ENCODE measurements at regions not wholly inside any gene's neighbourhood (a gene's known extent, or its start where the extent isn't known, plus 50 kb on each side); places are given as distances from the start of the nearest gene placed in this dataset.
"Not testable (repeated sequence)": the region's sequence is repeated elsewhere in the genome, so short reads cannot be mapped to it uniquely, and the experiment has no call there.

- Histone ChIP-seq H3K4me1 (ENCODE audit: control insufficient read depth in 1 of 2, insufficient read depth in 2 of 2, low read length in 2 of 2) (no peaks in the 10 kb centered on the region), H3K9ac (ENCODE audit: low read depth in 1 of 2, low read length in 2 of 2) (no peak overlapping the region), H3K27ac (ENCODE audit: low read depth, low read length) (no peak overlapping the region), H3K4me3 (ENCODE audit: low read depth in 1 of 2, low read length in 2 of 2) (no peak overlapping the region), H3K9me3 (ENCODE audit: control insufficient read depth in 1 of 2, low read length in 2 of 2) (peaks cover 6 to 7% of the 10 kb centered on the region in 2 donors), H3K36me3 (ENCODE audit: control insufficient read depth in 1 of 2, insufficient read depth in 2 of 2, low read length in 2 of 2) (no peaks in the 10 kb centered on the region), H3K27me3 (ENCODE audit: control insufficient read depth in 1 of 2, insufficient read depth in 2 of 2, low read length in 2 of 2) (no peaks in the 10 kb centered on the region)
Measured at GRCh38 chr20:48447456-48447855, 380.3 kb downstream of the PREX1 start.

GRCh38 chr20:48445827-48446226 lies 382.0 kb downstream of the PREX1 start:
- no peak overlapping the region for H3K27ac ChIP-seq (ENCODE audit: low read depth, low read length)
- no peak overlapping the region for H3K4me3 ChIP-seq (ENCODE audit: low read depth in 1 of 2, low read length in 2 of 2)
- H3K27me3 ChIP-seq (ENCODE audit: control insufficient read depth in 1 of 2, insufficient read depth in 2 of 2, low read length in 2 of 2) = no peaks in the 10 kb centered on the region
- H3K4me1 ChIP-seq (ENCODE audit: control insufficient read depth in 1 of 2, insufficient read depth in 2 of 2, low read length in 2 of 2) = no peaks in the 10 kb centered on the region
- H3K9ac ChIP-seq (ENCODE audit: low read depth in 1 of 2, low read length in 2 of 2) = no peak overlapping the region
- no peaks in the 10 kb centered on the region for H3K36me3 ChIP-seq (ENCODE audit: control insufficient read depth in 1 of 2, insufficient read depth in 2 of 2, low read length in 2 of 2)
- H3K9me3 ChIP-seq (ENCODE audit: control insufficient read depth in 1 of 2, low read length in 2 of 2) = peaks cover 6 to 7% of the 10 kb centered on the region in 2 donors

- Histone ChIP-seq H3K9me3 (ENCODE audit: control insufficient read depth in 1 of 2, low read length in 2 of 2) (peaks cover 6 to 7% of the 10 kb centered on the region in 2 donors), H3K4me1 (ENCODE audit: control insufficient read depth in 1 of 2, insufficient read depth in 2 of 2, low read length in 2 of 2) (no peaks in the 10 kb centered on the region), H3K4me3 (ENCODE audit: low read depth in 1 of 2, low read length in 2 of 2) (no peak overlapping the region), H3K27ac (ENCODE audit: low read depth, low read length) (no peak overlapping the region), H3K36me3 (ENCODE audit: control insufficient read depth in 1 of 2, insufficient read depth in 2 of 2, low read length in 2 of 2) (no peaks in the 10 kb centered on the region), H3K9ac (ENCODE audit: low read depth in 1 of 2, low read length in 2 of 2) (no peak overlapping the region), H3K27me3 (ENCODE audit: control insufficient read depth in 1 of 2, insufficient read depth in 2 of 2, low read length in 2 of 2) (no peaks in the 10 kb centered on the region)
Measured at GRCh38 chr20:48444249-48444648, 383.6 kb downstream of the PREX1 start.

GRCh38 chr20:48440916-48441315 lies 386.9 kb downstream of the PREX1 start:
- Histone ChIP-seq H3K36me3 (ENCODE audit: control insufficient read depth in 1 of 2, insufficient read depth in 2 of 2, low read length in 2 of 2) (no peaks in the 10 kb centered on the region), H3K4me1 (ENCODE audit: control insufficient read depth in 1 of 2, insufficient read depth in 2 of 2, low read length in 2 of 2) (no peaks in the 10 kb centered on the region), H3K9me3 (ENCODE audit: control insufficient read depth in 1 of 2, low read length in 2 of 2) (peaks cover 6 to 7% of the 10 kb centered on the region in 2 donors), H3K4me3 (ENCODE audit: low read depth in 1 of 2, low read length in 2 of 2) (no peak overlapping the region), H3K27me3 (ENCODE audit: control insufficient read depth in 1 of 2, insufficient read depth in 2 of 2, low read length in 2 of 2) (no peaks in the 10 kb centered on the region), H3K9ac (ENCODE audit: low read depth in 1 of 2, low read length in 2 of 2) (no peak overlapping the region), H3K27ac (ENCODE audit: low read depth, low read length) (no peak overlapping the region)

- not testable (repeated sequence) for H3K4me1 ChIP-seq (ENCODE audit: control insufficient read depth in 1 of 2, insufficient read depth in 2 of 2, low read length in 2 of 2); H3K27ac ChIP-seq (ENCODE audit: low read depth, low read length)
Measured at GRCh38 chr20:48440261-48440660, 387.5 kb downstream of the PREX1 start.

GRCh38 chr20:48437146-48437545 lies 390.7 kb downstream of the PREX1 start:
- Histone ChIP-seq H3K9ac (ENCODE audit: low read depth in 1 of 2, low read length in 2 of 2) (no peak overlapping the region), H3K27me3 (ENCODE audit: control insufficient read depth in 1 of 2, insufficient read depth in 2 of 2, low read length in 2 of 2) (peaks cover 0 to 3% of the 10 kb centered on the region in 2 donors), H3K9me3 (ENCODE audit: control insufficient read depth in 1 of 2, low read length in 2 of 2) (no peaks in the 10 kb centered on the region), H3K27ac (ENCODE audit: low read depth, low read length) (no peak overlapping the region), H3K4me1 (ENCODE audit: control insufficient read depth in 1 of 2, insufficient read depth in 2 of 2, low read length in 2 of 2) (no peaks in the 10 kb centered on the region), H3K4me3 (ENCODE audit: low read depth in 1 of 2, low read length in 2 of 2) (no peak overlapping the region), H3K36me3 (ENCODE audit: control insufficient read depth in 1 of 2, insufficient read depth in 2 of 2, low read length in 2 of 2) (no peaks in the 10 kb centered on the region)

More at GRCh38 chr20:48440261-48440660, 387.5 kb downstream of the PREX1 start:
- H3K9ac ChIP-seq (ENCODE audit: low read depth in 1 of 2, low read length in 2 of 2); H3K27me3 ChIP-seq (ENCODE audit: control insufficient read depth in 1 of 2, insufficient read depth in 2 of 2, low read length in 2 of 2); H3K36me3 ChIP-seq (ENCODE audit: control insufficient read depth in 1 of 2, insufficient read depth in 2 of 2, low read length in 2 of 2); H3K4me3 ChIP-seq (ENCODE audit: low read depth in 1 of 2, low read length in 2 of 2); H3K9me3 ChIP-seq (ENCODE audit: control insufficient read depth in 1 of 2, low read length in 2 of 2): not testable (repeated sequence)

- H3K4me3 ChIP-seq (ENCODE audit: low read depth in 1 of 2, low read length in 2 of 2); H3K27me3 ChIP-seq (ENCODE audit: control insufficient read depth in 1 of 2, insufficient read depth in 2 of 2, low read length in 2 of 2); H3K9ac ChIP-seq (ENCODE audit: low read depth in 1 of 2, low read length in 2 of 2); H3K4me1 ChIP-seq (ENCODE audit: control insufficient read depth in 1 of 2, insufficient read depth in 2 of 2, low read length in 2 of 2); H3K27ac ChIP-seq (ENCODE audit: low read depth, low read length); H3K36me3 ChIP-seq (ENCODE audit: control insufficient read depth in 1 of 2, insufficient read depth in 2 of 2, low read length in 2 of 2); H3K9me3 ChIP-seq (ENCODE audit: control insufficient read depth in 1 of 2, low read length in 2 of 2): not testable (repeated sequence)
Measured at GRCh38 chr20:48436609-48437008, 391.2 kb downstream of the PREX1 start.

GRCh38 chr20:48433178-48433577 lies 394.6 kb downstream of the PREX1 start:
- Histone ChIP-seq H3K4me3 (ENCODE audit: low read depth in 1 of 2, low read length in 2 of 2) (no peak overlapping the region), H3K9ac (ENCODE audit: low read depth in 1 of 2, low read length in 2 of 2) (no peak overlapping the region)

GRCh38 chr20:48432494-48432832 lies 395.3 kb downstream of the PREX1 start:
- H3K9me3 ChIP-seq (ENCODE audit: control insufficient read depth in 1 of 2, low read length in 2 of 2) = no peaks in the 10 kb centered on the region
- H3K27ac ChIP-seq (ENCODE audit: low read depth, low read length) = no peak overlapping the region
- H3K9ac ChIP-seq (ENCODE audit: low read depth in 1 of 2, low read length in 2 of 2) = no peak overlapping the region
- H3K4me3 ChIP-seq (ENCODE audit: low read depth in 1 of 2, low read length in 2 of 2) = no peak overlapping the region
- peaks cover 0 to 3% of the 10 kb centered on the region in 2 donors for H3K27me3 ChIP-seq (ENCODE audit: control insufficient read depth in 1 of 2, insufficient read depth in 2 of 2, low read length in 2 of 2)
- H3K36me3 ChIP-seq (ENCODE audit: control insufficient read depth in 1 of 2, insufficient read depth in 2 of 2, low read length in 2 of 2) = no peaks in the 10 kb centered on the region
- H3K4me1 ChIP-seq (ENCODE audit: control insufficient read depth in 1 of 2, insufficient read depth in 2 of 2, low read length in 2 of 2) = no peaks in the 10 kb centered on the region

More at GRCh38 chr20:48433178-48433577, 394.6 kb downstream of the PREX1 start:
- no peak overlapping the region for H3K27ac ChIP-seq (ENCODE audit: low read depth, low read length)
- H3K9me3 ChIP-seq (ENCODE audit: control insufficient read depth in 1 of 2, low read length in 2 of 2) = no peaks in the 10 kb centered on the region
- H3K36me3 ChIP-seq (ENCODE audit: control insufficient read depth in 1 of 2, insufficient read depth in 2 of 2, low read length in 2 of 2) = no peaks in the 10 kb centered on the region
- peaks cover 0 to 3% of the 10 kb centered on the region in 2 donors for H3K27me3 ChIP-seq (ENCODE audit: control insufficient read depth in 1 of 2, insufficient read depth in 2 of 2, low read length in 2 of 2)
- H3K4me1 ChIP-seq (ENCODE audit: control insufficient read depth in 1 of 2, insufficient read depth in 2 of 2, low read length in 2 of 2) = no peaks in the 10 kb centered on the region

- peaks cover 0 to 3% of the 10 kb centered on the region in 2 donors for H3K27me3 ChIP-seq (ENCODE audit: control insufficient read depth in 1 of 2, insufficient read depth in 2 of 2, low read length in 2 of 2)
- no peak overlapping the region for H3K9ac ChIP-seq (ENCODE audit: low read depth in 1 of 2, low read length in 2 of 2)
- H3K36me3 ChIP-seq (ENCODE audit: control insufficient read depth in 1 of 2, insufficient read depth in 2 of 2, low read length in 2 of 2) = no peaks in the 10 kb centered on the region
- no peaks in the 10 kb centered on the region for H3K4me1 ChIP-seq (ENCODE audit: control insufficient read depth in 1 of 2, insufficient read depth in 2 of 2, low read length in 2 of 2)
- H3K9me3 ChIP-seq (ENCODE audit: control insufficient read depth in 1 of 2, low read length in 2 of 2) = no peaks in the 10 kb centered on the region
- no peak overlapping the region for H3K4me3 ChIP-seq (ENCODE audit: low read depth in 1 of 2, low read length in 2 of 2)
- H3K27ac ChIP-seq (ENCODE audit: low read depth, low read length) = no peak overlapping the region
Measured at GRCh38 chr20:48431653-48432493, 395.9 kb downstream of the PREX1 start.
